ENCODE measurements at regions not wholly inside any gene's neighbourhood (a gene's known extent, or its start where the extent isn't known, plus 50 kb on each side); places are given as distances from the start of the nearest gene placed in this dataset.
"Not testable (repeated sequence)": the region's sequence is repeated elsewhere in the genome, so short reads cannot be mapped to it uniquely, and the experiment has no call there.

GRCh38 chr10:109046427-109046826 is 876.9 kb downstream of the XPNPEP1 start:
- not testable (repeated sequence) for DNase-seq

GRCh38 chr10:109040622-109041021 is 882.7 kb downstream of the XPNPEP1 start:
- no peak for DNase-seq

- DNase-seq: no peak
Observed at GRCh38 chr10:109037978-109038377, 885.3 kb downstream of the XPNPEP1 start.

GRCh38 chr10:109030581-109031210 is 892.6 kb downstream of the XPNPEP1 start:
- no peak for DNase-seq

GRCh38 chr10:109029870-109030269 is 893.4 kb downstream of the XPNPEP1 start:
- no peak for DNase-seq

- DNase-seq: no peak
Observed at GRCh38 chr10:109027534-109028185, 895.7 kb downstream of the XPNPEP1 start.

- DNase-seq: no peak
Observed at GRCh38 chr10:109025172-109025571, 898.1 kb downstream of the XPNPEP1 start.

GRCh38 chr10:109022417-109023049 is 900.8 kb downstream of the XPNPEP1 start:
- no peak for DNase-seq

GRCh38 chr10:109019001-109019424 is 904.3 kb downstream of the XPNPEP1 start:
- no peak for DNase-seq

GRCh38 chr10:109007514-109007913 is 915.8 kb downstream of the XPNPEP1 start:
- DNase-seq: no peak

- no peak for DNase-seq
Observed at GRCh38 chr10:108990441-108990840, 932.9 kb downstream of the XPNPEP1 start.

- DNase-seq: no peak
Observed at GRCh38 chr10:108989976-108990375, 933.3 kb downstream of the XPNPEP1 start.

GRCh38 chr10:108982159-108982558 is 941.2 kb downstream of the XPNPEP1 start:
- DNase-seq: no peak

GRCh38 chr10:108980869-108981268 is 942.4 kb downstream of the XPNPEP1 start:
- no peak for DNase-seq

GRCh38 chr10:108975459-108976058 is 947.8 kb downstream of the XPNPEP1 start:
- DNase-seq: no peak

GRCh38 chr10:108970016-108970415 is 953.3 kb downstream of the XPNPEP1 start:
- peak; percentile 11 for DNase-seq

GRCh38 chr10:108966411-108966810 is 956.9 kb downstream of the XPNPEP1 start:
- DNase-seq: no peak

GRCh38 chr10:108966005-108966404 is 957.3 kb downstream of the XPNPEP1 start:
- DNase-seq: no peak

GRCh38 chr10:108962172-108962571 is 961.1 kb downstream of the XPNPEP1 start:
- DNase-seq: no peak

GRCh38 chr10:108957681-108958080 is 965.6 kb downstream of the XPNPEP1 start:
- peak; percentile 1 for DNase-seq

- no peak for DNase-seq
Observed at GRCh38 chr10:108956149-108956548, 967.2 kb downstream of the XPNPEP1 start.

- not testable (repeated sequence) for DNase-seq
Observed at GRCh38 chr10:108920029-108920428, 1003.3 kb downstream of the XPNPEP1 start.

- DNase-seq: no peak
Observed at GRCh38 chr10:108913300-108913699, 1010.0 kb downstream of the XPNPEP1 start.
